Retinal pigment epithelial cell (primary cell): ENCODE measurements at regions not wholly inside any gene's neighbourhood (a gene's known extent, or its start where the extent isn't known, plus 50 kb on each side); places are given as distances from the start of the nearest gene placed in this dataset.

Experiments used
- DNase-seq: peaks from one replicate; pipeline ENCODE4 v3.0.0-alpha.2; 2010; ENCODE audit warnings: low read depth
- H3K4me3 ChIP-seq: 2 replicates; pipeline ENCODE4 v1.5.1; 2011; ENCODE audit warnings: mild to moderate bottlenecking, low read length, control low read depth, moderate library complexity
- CTCF ChIP-seq: conservative IDR thresholded peaks from 2 replicates; pipeline ENCODE4 v1.5.1; 2011; ENCODE audit warnings: low read depth, low read length, control low read depth, inconsistent platforms

GRCh38 chr5:36385495-36385894, 83.8 kb upstream of the RANBP3L start:
- H3K4me3 ChIP-seq: no peak overlapping the region
- no peak for TF ChIP-seq CTCF
- no peak for DNase-seq

GRCh38 chr5:36388288-36388687, 86.6 kb upstream of the RANBP3L start:
- no peak overlapping the region for H3K4me3 ChIP-seq
- TF ChIP-seq CTCF: no peak
- DNase-seq: no peak

- no peak for DNase-seq
- TF ChIP-seq CTCF: no peak
- no peak overlapping the region for H3K4me3 ChIP-seq
These were observed 87.5 kb upstream of the RANBP3L start for GRCh38 chr5:36389245-36389644.

- no peak for TF ChIP-seq CTCF
These were observed 88.9 kb upstream of the RANBP3L start for GRCh38 chr5:36390640-36391039.

GRCh38 chr5:36392186-36392585, 90.5 kb upstream of the RANBP3L start:
- TF ChIP-seq CTCF: no peak
- H3K4me3 ChIP-seq: no peak overlapping the region
- no peak for DNase-seq

More at GRCh38 chr5:36390640-36391039, 88.9 kb upstream of the RANBP3L start:
- no peak overlapping the region for H3K4me3 ChIP-seq
- DNase-seq: no peak

- TF ChIP-seq CTCF: no peak
- no peak for DNase-seq
- H3K4me3 ChIP-seq: no peak overlapping the region
These were observed 91.1 kb upstream of the RANBP3L start for GRCh38 chr5:36392818-36393217.

- H3K4me3 ChIP-seq: no peak overlapping the region
- no peak for TF ChIP-seq CTCF
- no peak for DNase-seq
These were observed 92.1 kb upstream of the RANBP3L start for GRCh38 chr5:36393656-36394428.
